BE2C (cell line): ENCODE measurements at regions not wholly inside any gene's neighbourhood (a gene's known extent, or its start where the extent isn't known, plus 50 kb on each side); places are given as distances from the start of the nearest gene placed in this dataset.

ENCODE experiments used
- DNase-seq: peaks from one replicate; pipeline ENCODE4 v3.0.0-alpha.2; 2020
- H3K27me3 ChIP-seq: fragments of 250-450 bp; sonication (Bioruptor Pico); 2 replicates; pipeline ENCODE4 v1.5.1; 2020; ENCODE audit warnings: mild to moderate bottlenecking
- H3K36me3 ChIP-seq: fragments of 250-450 bp; sonication (Bioruptor Pico); 2 replicates; pipeline ENCODE4 v1.5.1; 2020; ENCODE audit warnings: mild to moderate bottlenecking
- H3K4me1 ChIP-seq: fragments of 250-450 bp; sonication (Bioruptor Pico); 2 replicates; pipeline ENCODE4 v1.5.1; 2020
- H3K4me3 ChIP-seq: 2 replicates; pipeline ENCODE4 v1.5.1; 2011; ENCODE audit warnings: low read depth, low read length
- H3K9me3 ChIP-seq: fragments of 250-450 bp; sonication (Bioruptor Pico); 2 replicates; pipeline ENCODE4 v1.5.1; 2020
- CTCF ChIP-seq: IDR thresholded peaks from 2 replicates; pipeline ENCODE4 v1.5.1; 2012; ENCODE audit warnings: mild to moderate bottlenecking, low read depth, low read length

- H3K9me3 ChIP-seq = no peaks in the 10 kb centered on the region
- TF ChIP-seq CTCF = no peak
These were observed 55.9 kb upstream of the KLF13 start for GRCh38 chr15:31270767-31271166.

GRCh38 chr15:31271224-31271635 is 55.4 kb upstream of the KLF13 start:
- no peak for TF ChIP-seq CTCF
- no peaks in the 10 kb centered on the region for H3K9me3 ChIP-seq
- H3K4me1 ChIP-seq = peaks cover 11% of the 10 kb centered on the region
- no peaks in the 10 kb centered on the region for H3K27me3 ChIP-seq
- no peak overlapping the region for H3K4me3 ChIP-seq
- no peak for DNase-seq
- H3K36me3 ChIP-seq = no peaks in the 10 kb centered on the region

More at GRCh38 chr15:31270767-31271166, 55.9 kb upstream of the KLF13 start:
- peak; percentile 68 for DNase-seq
- Histone ChIP-seq H3K4me1 (peaks cover 13% of the 10 kb centered on the region), H3K4me3 (no peak overlapping the region), H3K27me3 (no peaks in the 10 kb centered on the region), H3K36me3 (no peaks in the 10 kb centered on the region)

- H3K4me3 ChIP-seq = no peak overlapping the region
- H3K36me3 ChIP-seq = no peaks in the 10 kb centered on the region
- no peaks in the 10 kb centered on the region for H3K27me3 ChIP-seq
- H3K4me1 ChIP-seq = peaks cover 11% of the 10 kb centered on the region
- H3K9me3 ChIP-seq = no peaks in the 10 kb centered on the region
- DNase-seq = no peak
- no peak for TF ChIP-seq CTCF
These were observed 54.7 kb upstream of the KLF13 start for GRCh38 chr15:31271711-31272557.

DNA sequence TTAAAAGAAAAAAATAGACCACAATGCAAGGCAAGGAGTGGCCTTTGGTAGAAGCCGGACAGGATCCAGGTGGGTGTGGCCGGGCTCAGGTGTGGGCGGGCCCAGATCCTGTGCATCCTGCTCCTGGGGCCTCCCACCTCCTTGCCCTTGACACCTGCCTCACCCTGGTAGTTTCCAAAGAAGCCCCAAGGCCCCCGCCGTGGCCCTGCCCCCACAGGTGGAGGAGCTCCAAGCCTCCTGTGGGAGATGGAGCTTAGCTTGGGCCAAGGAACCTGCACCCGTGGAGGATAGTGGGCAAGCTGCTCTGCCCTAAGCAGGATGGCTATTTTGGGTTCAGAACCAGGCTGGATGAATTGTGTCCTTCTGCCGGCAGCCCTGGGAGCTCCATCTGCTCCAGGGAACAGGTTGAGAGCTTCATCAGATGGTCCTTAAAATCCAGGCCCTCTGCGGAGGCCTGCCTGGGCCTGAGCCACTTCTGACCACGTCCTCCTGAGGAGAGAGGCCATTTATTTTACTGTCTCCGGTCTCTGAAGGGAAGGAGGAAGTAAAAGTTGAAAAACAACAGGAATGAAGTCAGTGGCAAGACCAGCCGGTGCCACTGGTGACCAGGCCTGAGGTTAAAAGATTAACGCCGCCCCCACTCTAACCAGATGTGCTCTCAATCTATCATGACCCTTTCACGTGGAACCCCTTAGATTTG is 53.9 kb upstream of the KLF13 start:
- no peak for DNase-seq
- Histone ChIP-seq H3K4me3 (no peak overlapping the region), H3K4me1 (peaks cover 17% of the 10 kb centered on the region), H3K36me3 (no peaks in the 10 kb centered on the region), H3K27me3 (no peaks in the 10 kb centered on the region), H3K9me3 (no peaks in the 10 kb centered on the region)
- no peak for TF ChIP-seq CTCF

DNA sequence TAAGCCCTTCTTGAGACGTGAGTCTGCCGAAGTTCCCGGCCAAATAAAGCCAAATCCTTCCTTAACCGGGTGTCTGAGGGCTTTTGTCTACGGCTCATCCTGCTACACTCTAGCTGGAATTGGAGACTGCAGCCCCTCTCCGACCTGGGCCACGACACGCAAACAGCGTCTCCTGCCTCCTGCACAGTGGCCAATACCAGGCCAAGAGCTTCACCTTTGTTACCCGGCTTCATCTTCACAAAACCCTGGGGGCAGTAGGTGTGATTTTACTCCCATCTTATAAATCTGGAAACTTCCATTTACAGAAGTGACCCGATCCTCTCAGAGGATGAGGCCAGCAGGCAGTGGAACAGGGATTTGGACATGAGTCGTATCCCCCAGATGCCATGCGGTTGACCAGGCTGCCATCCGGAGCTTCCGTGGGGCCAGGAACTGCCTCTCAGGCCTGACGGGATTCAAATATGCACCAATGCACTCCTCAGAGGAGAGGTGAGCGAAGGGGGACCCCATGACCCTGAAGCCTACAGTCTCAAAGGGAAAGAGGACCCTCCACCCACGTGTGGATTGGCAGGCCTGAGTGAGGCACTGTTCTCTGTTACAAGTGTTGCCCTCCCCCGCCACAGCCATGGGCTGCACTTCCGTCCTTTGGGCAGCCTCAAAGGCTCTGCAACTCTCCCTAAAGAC is 53.2 kb upstream of the KLF13 start:
- Histone ChIP-seq H3K27me3 (no peaks in the 10 kb centered on the region), H3K36me3 (no peaks in the 10 kb centered on the region), H3K9me3 (no peaks in the 10 kb centered on the region), H3K4me3 (no peak overlapping the region), H3K4me1 (peaks cover 17% of the 10 kb centered on the region)
- TF ChIP-seq CTCF = no peak
- no peak for DNase-seq
